A673 (cell line): ENCODE measurements at regions not wholly inside any gene's neighbourhood (a gene's known extent, or its start where the extent isn't known, plus 50 kb on each side); places are given as distances from the start of the nearest gene placed in this dataset.

Experiments used
- BruUV-seq: library from RNA; stranded (reverse); fragments of 400-500 nt; replicated peaks from 2 replicates; lab custom pipeline; 2021; lab: Mats Ljungman, UMichigan
- CTCF ChIA-PET: fragments of 300-600 bp; sonication (Branson Sonifier 250); formaldehyde crosslinking; loops from one replicate; lab custom pipeline; 2022; ENCODE audit warnings: antibody characterized with exemption; lab: Charles Lee
- POLR2A ChIA-PET: fragments of 300-600 bp; sonication (Branson Sonifier 250); formaldehyde crosslinking; loops from one replicate; lab custom pipeline; 2022; ENCODE audit warnings: antibody characterized with exemption; ENCODE audit not compliant: low non-redundant PET; lab: Charles Lee
- DNase-seq: peaks from one replicate; pipeline ENCODE4 v3.0.0-alpha.2; 2015; ENCODE audit warnings: low spot score
- H3K27ac ChIP-seq: fragments of 200-600 bp; sonication (generic); 2 replicates; pipeline ENCODE4 v1.5.1; 2016; ENCODE audit warnings: mixed run types, low read depth, mild to moderate bottlenecking, mixed read lengths, antibody characterized with exemption, low read length; ENCODE audit not compliant: poor library complexity, severe bottlenecking
- H3K27me3 ChIP-seq: fragments of 200-600 bp; sonication (generic); replicated peaks from 2 replicates; pipeline ENCODE4 v1.6.1; 2017; ENCODE audit warnings: mixed run types, low read depth, mild to moderate bottlenecking, mixed read lengths, antibody characterized with exemption, low read length; ENCODE audit not compliant: insufficient read depth, poor library complexity
- H3K36me3 ChIP-seq: fragments of 200-600 bp; sonication (generic); 2 replicates; pipeline ENCODE4 v1.6.1; 2016; ENCODE audit warnings: mixed run types, mild to moderate bottlenecking, mixed read lengths, antibody characterized with exemption, low read length; ENCODE audit not compliant: insufficient read depth, poor library complexity, severe bottlenecking
- H3K4me1 ChIP-seq: fragments of 200-600 bp; sonication (generic); 2 replicates; pipeline ENCODE4 v1.6.1; 2017; ENCODE audit warnings: mixed run types, mild to moderate bottlenecking, mixed read lengths, antibody characterized with exemption, low read length; ENCODE audit not compliant: insufficient read depth, poor library complexity, severe bottlenecking
- H3K4me3 ChIP-seq: fragments of 200-600 bp; sonication (generic); 2 replicates; pipeline ENCODE4 v1.5.1; 2016; ENCODE audit warnings: low read depth, mixed run types, mild to moderate bottlenecking, mixed read lengths, low read length; ENCODE audit not compliant: poor library complexity, severe bottlenecking
- H3K9me3 ChIP-seq: fragments of 200-600 bp; sonication (generic); 2 replicates; pipeline ENCODE4 v1.6.1; 2016; ENCODE audit warnings: mixed run types, low read depth, mild to moderate bottlenecking, mixed read lengths, antibody characterized with exemption, low read length; ENCODE audit not compliant: poor library complexity, severe bottlenecking
- EZH2 ChIP-seq: fragments of 200-600 bp; sonication (generic); IDR thresholded peaks from 2 replicates; pipeline ENCODE4 v1.6.1; 2017; ENCODE audit warnings: borderline replicate concordance, low read depth, mild to moderate bottlenecking, mixed read lengths, antibody characterized with exemption, low read length; ENCODE audit not compliant: poor library complexity, severe bottlenecking
- intact Hi-C: fragments of 100-400 bp; cut with micrococcal nuclease; formaldehyde crosslinking; loops from one replicate; pipeline ENCODE4 v1.10.0; 2022; ENCODE audit not compliant: unreplicated experiment
- TF ChIP-seq, protein P1 (sequence below): fragments of 300-800, 200-600 bp; sonication (generic); conservative IDR thresholded peaks from 2 replicates; pipeline ENCODE4 v1.5.1; 2017; ENCODE audit warnings: low read depth, mild to moderate bottlenecking, antibody characterized with exemption, low read length, moderate library complexity, mixed read lengths

DNA sequence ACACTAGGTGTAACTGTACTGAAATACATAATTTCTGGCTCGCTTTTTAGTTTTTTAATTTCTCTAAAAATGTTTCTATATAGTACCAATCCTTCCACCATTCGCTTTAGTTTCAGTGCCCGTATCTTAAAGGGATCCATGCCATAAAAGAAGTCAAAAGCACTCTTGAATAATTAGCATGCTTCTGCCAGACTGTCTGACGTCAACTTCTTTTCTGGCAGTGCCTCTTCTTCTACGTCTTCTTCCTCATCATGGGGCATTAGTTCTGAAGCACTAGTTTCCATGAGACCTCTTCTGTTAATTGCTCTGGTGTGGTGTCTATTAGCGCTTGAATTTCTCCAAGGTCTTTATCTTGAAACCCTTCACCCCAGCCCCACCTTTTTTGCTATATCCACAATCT, 93.8 kb upstream of the DOCK9 start:
- no peaks in the 10 kb centered on the region for H3K4me1 ChIP-seq
- TF ChIP-seq, protein P1, sequence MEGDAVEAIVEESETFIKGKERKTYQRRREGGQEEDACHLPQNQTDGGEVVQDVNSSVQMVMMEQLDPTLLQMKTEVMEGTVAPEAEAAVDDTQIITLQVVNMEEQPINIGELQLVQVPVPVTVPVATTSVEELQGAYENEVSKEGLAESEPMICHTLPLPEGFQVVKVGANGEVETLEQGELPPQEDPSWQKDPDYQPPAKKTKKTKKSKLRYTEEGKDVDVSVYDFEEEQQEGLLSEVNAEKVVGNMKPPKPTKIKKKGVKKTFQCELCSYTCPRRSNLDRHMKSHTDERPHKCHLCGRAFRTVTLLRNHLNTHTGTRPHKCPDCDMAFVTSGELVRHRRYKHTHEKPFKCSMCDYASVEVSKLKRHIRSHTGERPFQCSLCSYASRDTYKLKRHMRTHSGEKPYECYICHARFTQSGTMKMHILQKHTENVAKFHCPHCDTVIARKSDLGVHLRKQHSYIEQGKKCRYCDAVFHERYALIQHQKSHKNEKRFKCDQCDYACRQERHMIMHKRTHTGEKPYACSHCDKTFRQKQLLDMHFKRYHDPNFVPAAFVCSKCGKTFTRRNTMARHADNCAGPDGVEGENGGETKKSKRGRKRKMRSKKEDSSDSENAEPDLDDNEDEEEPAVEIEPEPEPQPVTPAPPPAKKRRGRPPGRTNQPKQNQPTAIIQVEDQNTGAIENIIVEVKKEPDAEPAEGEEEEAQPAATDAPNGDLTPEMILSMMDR = no peak
- TF ChIP-seq EZH2 = no peak
- no peaks in the 10 kb centered on the region for H3K9me3 ChIP-seq
- CTCF ChIA-PET = no interaction called here
- no peak overlapping the region for H3K4me3 ChIP-seq
- H3K27ac ChIP-seq = no peak overlapping the region
- DNase-seq = no peak
- intact Hi-C loops = no loop called here
- POLR2A ChIA-PET = no interaction called here
- no TSS peak for BruUV-seq
- H3K27me3 ChIP-seq = no peaks in the 10 kb centered on the region
- no peaks in the 10 kb centered on the region for H3K36me3 ChIP-seq

DNA sequence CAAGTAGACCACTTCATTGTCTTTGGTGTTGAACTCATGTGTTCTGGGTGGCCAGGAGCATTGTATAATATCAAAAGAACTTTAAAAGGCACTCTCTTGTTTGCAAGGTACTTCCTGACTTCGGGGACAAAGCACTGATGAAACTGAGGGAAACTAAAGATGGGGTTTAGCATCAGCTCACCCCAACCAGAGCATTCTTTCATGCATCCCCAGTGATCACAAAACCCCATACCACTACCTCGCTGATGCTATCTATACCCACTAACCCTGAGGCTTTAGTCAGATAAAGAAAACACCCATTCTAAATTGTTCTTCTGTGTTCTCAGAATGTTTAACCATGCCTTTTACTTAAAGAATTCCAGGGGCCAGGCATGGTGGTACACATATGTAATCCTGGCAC, 94.5 kb upstream of the DOCK9 start:
- no TSS peak for BruUV-seq
- H3K27ac ChIP-seq = no peak overlapping the region
- no peaks in the 10 kb centered on the region for H3K27me3 ChIP-seq
- no peaks in the 10 kb centered on the region for H3K9me3 ChIP-seq
- intact Hi-C loops = no loop called here
- ChIA-PET POLR2A (no interaction called here), CTCF (no interaction called here)
- no peaks in the 10 kb centered on the region for H3K4me1 ChIP-seq
- no peak for DNase-seq
- no peak overlapping the region for H3K4me3 ChIP-seq
- H3K36me3 ChIP-seq = no peaks in the 10 kb centered on the region
- TF ChIP-seq, protein P1 = no peak
- no peak for TF ChIP-seq EZH2

DNA sequence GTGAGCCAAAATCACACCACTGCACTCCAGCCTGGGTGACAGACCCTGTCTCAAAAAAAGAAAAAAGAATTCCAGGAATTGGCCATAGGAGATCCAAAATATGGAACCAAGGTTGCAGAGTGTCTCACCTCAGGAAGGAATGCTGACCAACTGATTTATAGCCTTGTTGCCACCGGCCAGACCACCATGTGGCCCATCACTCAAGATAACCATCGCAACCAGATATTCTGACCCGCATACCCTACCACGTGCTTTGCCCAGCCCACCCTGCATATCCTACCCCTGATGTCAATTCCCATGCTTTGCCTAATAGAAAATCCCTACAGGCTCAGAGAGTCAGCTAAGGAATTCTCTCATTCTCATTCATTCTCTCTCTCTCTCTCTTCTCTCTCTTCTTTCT, 95.1 kb upstream of the DOCK9 start:
- no peak overlapping the region for H3K4me3 ChIP-seq
- ChIA-PET CTCF (no interaction called here), POLR2A (no interaction called here)
- BruUV-seq = no TSS peak
- no peak for DNase-seq
- intact Hi-C loops = no loop called here
- TF ChIP-seq, protein P1 = no peak
- TF ChIP-seq EZH2 = no peak
- no peaks in the 10 kb centered on the region for H3K27me3 ChIP-seq
- H3K4me1 ChIP-seq = no peaks in the 10 kb centered on the region
- H3K27ac ChIP-seq = no peak overlapping the region
- H3K9me3 ChIP-seq = no peaks in the 10 kb centered on the region
- H3K36me3 ChIP-seq = no peaks in the 10 kb centered on the region
